Panc1 (cell line): ENCODE measurements at regions not wholly inside any gene's neighbourhood (a gene's known extent, or its start where the extent isn't known, plus 50 kb on each side); places are given as distances from the start of the nearest gene placed in this dataset.

ENCODE experiments used
- ATAC-seq: fragments of 200-7000 bp; cut with Tn5 transposase; 2 replicates; pipeline ENCODE4 v1.9.1; 2020; ENCODE audit warnings: mild to moderate bottlenecking, moderate library complexity
- BruUV-seq: library from RNA; stranded (reverse); fragments of 400-500 nt; replicated peaks from 2 replicates; lab custom pipeline; 2021; lab: Mats Ljungman, UMichigan
- CTCF ChIA-PET: fragments of 300-600 bp; sonication (Branson Sonifier 250); formaldehyde crosslinking; loops from one replicate; lab custom pipeline; 2022; ENCODE audit warnings: antibody characterized with exemption; lab: Charles Lee
- POLR2A ChIA-PET: fragments of 300-600 bp; sonication (Branson Sonifier 250); formaldehyde crosslinking; loops from one replicate; lab custom pipeline; 2022; ENCODE audit warnings: antibody characterized with exemption; lab: Charles Lee
- DNase-seq: peaks from one replicate; pipeline ENCODE4 v3.0.0-alpha.2; 2010; ENCODE audit warnings: low read depth, low spot score
- H3K27ac ChIP-seq: 2 replicates; pipeline ENCODE4 v1.5.1; 2011; ENCODE audit warnings: mild to moderate bottlenecking, low read length, inconsistent platforms
- H3K27me3 ChIP-seq: fragments of 200-500 bp; sonication (Bioruptor generic); 2 replicates; pipeline ENCODE4 v1.6.0; 2014; ENCODE audit warnings: low read length, inconsistent platforms; ENCODE audit not compliant: control insufficient read depth, insufficient read depth
- H3K36me3 ChIP-seq: fragments of 200-500 bp; sonication (Bioruptor generic); 2 replicates; pipeline ENCODE4 v1.5.1; 2014; ENCODE audit warnings: inconsistent platforms, mild to moderate bottlenecking, low read length, moderate library complexity; ENCODE audit not compliant: control insufficient read depth, insufficient read depth
- H3K4me1 ChIP-seq: 2 replicates; pipeline ENCODE4 v1.5.1; 2011; ENCODE audit warnings: inconsistent platforms, mild to moderate bottlenecking, low read length, moderate library complexity; ENCODE audit not compliant: control insufficient read depth, insufficient read depth
- H3K4me3 ChIP-seq, 2 experiments: 2 replicates each; pipeline ENCODE4 v1.5.1; 2011 to 2012; ENCODE audit warnings: low read depth in 2 of 2, low read length in 2 of 2, mild to moderate bottlenecking in 2 of 2, inconsistent platforms in 1 of 2, moderate library complexity in 1 of 2
- H3K9me3 ChIP-seq: fragments of 200-500 bp; sonication (Bioruptor generic); 2 replicates; pipeline ENCODE4 v1.5.1; 2014; ENCODE audit warnings: low read depth, mild to moderate bottlenecking, inconsistent platforms, low read length, moderate library complexity; ENCODE audit not compliant: control insufficient read depth, insufficient read depth
- POLR2AphosphoS5 ChIP-seq: IDR thresholded peaks from 2 replicates; pipeline ENCODE4 v1.6.1; 2012; ENCODE audit warnings: mild to moderate bottlenecking, low read depth, low read length, moderate library complexity
- SIN3A ChIP-seq: IDR thresholded peaks from 2 replicates; pipeline ENCODE4 v1.6.1; 2012; ENCODE audit warnings: low read depth, mild to moderate bottlenecking, low read length, moderate library complexity, borderline replicate concordance; ENCODE audit not compliant: insufficient read depth
- TCF7L2 ChIP-seq: IDR thresholded peaks from 2 replicates; pipeline ENCODE4 v1.6.1; 2011; ENCODE audit warnings: mild to moderate bottlenecking, low read depth, low read length, inconsistent platforms
- in situ Hi-C: cut with HindIII; loops from 2 replicates; pipeline ENCODE4 v1.10.0; 2016; ENCODE audit warnings: low sequenced_read_pairs, low pct_unique_long_range_greater_than_20kb
- intact Hi-C: fragments of 100-400 bp; cut with micrococcal nuclease; formaldehyde crosslinking; loops from one replicate; pipeline ENCODE4 v1.10.0; 2022; ENCODE audit not compliant: unreplicated experiment
- TF ChIP-seq, protein P1 (sequence below), 2 experiments: IDR thresholded peaks; 2 replicates each; pipeline ENCODE4 v1.6.1; 2011 to 2012; ENCODE audit warnings: low read depth in 2 of 2, control low read depth in 1 of 2, low read length in 1 of 2, mild to moderate bottlenecking in 1 of 2, moderate library complexity in 1 of 2; ENCODE audit not compliant: insufficient read depth in 1 of 2
- TF ChIP-seq, protein P2 (sequence below): fragments of 450-650 bp; IDR thresholded peaks from 2 replicates; pipeline ENCODE4 v1.5.1; 2017; ENCODE audit warnings: mild to moderate bottlenecking

DNA sequence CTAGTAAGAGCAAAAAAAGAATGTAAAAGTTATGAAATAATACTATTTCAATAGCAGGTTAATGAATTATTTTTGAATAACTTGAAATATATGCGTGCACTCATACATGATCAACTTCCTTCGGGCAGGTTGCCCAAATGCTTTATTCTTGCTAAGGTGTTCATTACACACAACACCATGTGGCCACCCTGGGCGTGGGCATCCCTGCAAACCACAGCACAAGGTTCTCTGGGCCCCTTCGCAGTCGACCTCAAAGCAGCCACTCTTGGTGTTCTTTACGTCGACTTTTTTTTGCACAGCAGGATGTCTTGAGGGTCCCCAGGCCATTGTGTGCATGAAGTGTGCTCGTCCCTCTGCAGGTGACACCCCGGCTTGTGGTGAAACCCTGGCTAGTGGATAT is 300.7 kb upstream of the PITRM1 start:
- Histone ChIP-seq H3K9me3 (no peaks in the 10 kb centered on the region), H3K27me3 (no peaks in the 10 kb centered on the region), H3K27ac (peak overlapping the region; percentile 95; the same call in 1 of the 2 replicates), H3K4me1 (peaks cover 40% of the 10 kb centered on the region), H3K4me3 (no peak overlapping the region), H3K36me3 (no peaks in the 10 kb centered on the region)
- DNase-seq (no peak), ATAC-seq (no peak)
- TF ChIP-seq POLR2AphosphoS5 (no peak), TCF7L2 (no peak), SIN3A (no peak)
- TF ChIP-seq, protein P1, sequence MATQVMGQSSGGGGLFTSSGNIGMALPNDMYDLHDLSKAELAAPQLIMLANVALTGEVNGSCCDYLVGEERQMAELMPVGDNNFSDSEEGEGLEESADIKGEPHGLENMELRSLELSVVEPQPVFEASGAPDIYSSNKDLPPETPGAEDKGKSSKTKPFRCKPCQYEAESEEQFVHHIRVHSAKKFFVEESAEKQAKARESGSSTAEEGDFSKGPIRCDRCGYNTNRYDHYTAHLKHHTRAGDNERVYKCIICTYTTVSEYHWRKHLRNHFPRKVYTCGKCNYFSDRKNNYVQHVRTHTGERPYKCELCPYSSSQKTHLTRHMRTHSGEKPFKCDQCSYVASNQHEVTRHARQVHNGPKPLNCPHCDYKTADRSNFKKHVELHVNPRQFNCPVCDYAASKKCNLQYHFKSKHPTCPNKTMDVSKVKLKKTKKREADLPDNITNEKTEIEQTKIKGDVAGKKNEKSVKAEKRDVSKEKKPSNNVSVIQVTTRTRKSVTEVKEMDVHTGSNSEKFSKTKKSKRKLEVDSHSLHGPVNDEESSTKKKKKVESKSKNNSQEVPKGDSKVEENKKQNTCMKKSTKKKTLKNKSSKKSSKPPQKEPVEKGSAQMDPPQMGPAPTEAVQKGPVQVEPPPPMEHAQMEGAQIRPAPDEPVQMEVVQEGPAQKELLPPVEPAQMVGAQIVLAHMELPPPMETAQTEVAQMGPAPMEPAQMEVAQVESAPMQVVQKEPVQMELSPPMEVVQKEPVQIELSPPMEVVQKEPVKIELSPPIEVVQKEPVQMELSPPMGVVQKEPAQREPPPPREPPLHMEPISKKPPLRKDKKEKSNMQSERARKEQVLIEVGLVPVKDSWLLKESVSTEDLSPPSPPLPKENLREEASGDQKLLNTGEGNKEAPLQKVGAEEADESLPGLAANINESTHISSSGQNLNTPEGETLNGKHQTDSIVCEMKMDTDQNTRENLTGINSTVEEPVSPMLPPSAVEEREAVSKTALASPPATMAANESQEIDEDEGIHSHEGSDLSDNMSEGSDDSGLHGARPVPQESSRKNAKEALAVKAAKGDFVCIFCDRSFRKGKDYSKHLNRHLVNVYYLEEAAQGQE (IDR thresholded peaks at IDR 0.05; ENCODE audit: insufficient read depth in 1 of 2, low read depth in 2 of 2, low read length in 1 of 2) = no peak
- TF ChIP-seq, protein P2, sequence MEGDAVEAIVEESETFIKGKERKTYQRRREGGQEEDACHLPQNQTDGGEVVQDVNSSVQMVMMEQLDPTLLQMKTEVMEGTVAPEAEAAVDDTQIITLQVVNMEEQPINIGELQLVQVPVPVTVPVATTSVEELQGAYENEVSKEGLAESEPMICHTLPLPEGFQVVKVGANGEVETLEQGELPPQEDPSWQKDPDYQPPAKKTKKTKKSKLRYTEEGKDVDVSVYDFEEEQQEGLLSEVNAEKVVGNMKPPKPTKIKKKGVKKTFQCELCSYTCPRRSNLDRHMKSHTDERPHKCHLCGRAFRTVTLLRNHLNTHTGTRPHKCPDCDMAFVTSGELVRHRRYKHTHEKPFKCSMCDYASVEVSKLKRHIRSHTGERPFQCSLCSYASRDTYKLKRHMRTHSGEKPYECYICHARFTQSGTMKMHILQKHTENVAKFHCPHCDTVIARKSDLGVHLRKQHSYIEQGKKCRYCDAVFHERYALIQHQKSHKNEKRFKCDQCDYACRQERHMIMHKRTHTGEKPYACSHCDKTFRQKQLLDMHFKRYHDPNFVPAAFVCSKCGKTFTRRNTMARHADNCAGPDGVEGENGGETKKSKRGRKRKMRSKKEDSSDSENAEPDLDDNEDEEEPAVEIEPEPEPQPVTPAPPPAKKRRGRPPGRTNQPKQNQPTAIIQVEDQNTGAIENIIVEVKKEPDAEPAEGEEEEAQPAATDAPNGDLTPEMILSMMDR = no peak
- intact Hi-C loops (no loop called here), in situ Hi-C loops (no loop called here)
- ChIA-PET POLR2A (interaction anchor here (0.7 kb wide), 1 partner anchor 188 kb away, joined by 4 read pairs; no protein-coding TSS in a partner anchor), CTCF (no interaction called here)
- no TSS peak for BruUV-seq

DNA sequence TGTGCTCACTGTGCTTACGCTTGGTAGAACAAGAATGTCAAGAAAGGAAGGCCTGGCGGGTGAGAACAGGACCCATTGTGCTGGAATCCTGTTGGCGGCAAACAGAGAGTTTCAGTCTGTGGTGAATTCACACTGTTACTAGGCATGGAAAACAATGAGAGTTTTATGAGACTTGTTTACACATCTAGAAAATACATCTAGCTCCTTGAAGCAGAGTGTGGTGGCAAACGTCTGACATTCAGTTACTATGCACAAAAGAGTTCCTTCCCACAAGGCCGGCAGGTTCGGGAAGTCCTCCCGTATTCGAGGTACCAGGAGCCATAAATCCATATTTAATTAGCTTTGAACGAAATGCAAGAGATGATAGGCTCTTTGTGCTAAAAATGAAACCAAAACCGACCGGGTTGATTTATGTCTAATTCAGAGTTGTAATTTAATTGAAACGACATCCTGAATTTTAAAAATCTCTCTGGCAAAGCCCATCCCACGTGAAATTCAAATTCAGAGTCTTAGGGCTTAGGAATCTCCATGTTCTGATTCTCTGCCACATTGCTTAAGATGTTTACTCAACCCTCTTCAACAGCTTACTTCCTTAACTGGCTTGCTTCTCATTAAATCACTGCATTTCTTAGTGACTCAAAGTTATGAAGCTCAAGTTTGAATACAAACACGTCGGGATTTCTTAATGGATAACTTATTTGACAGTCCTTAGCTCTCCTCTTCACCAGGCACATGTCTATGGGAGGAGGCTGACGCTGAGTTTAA is 299.9 kb upstream of the PITRM1 start:
- intact Hi-C loops = no loop called here
- DNase-seq (no peak), ATAC-seq (peak; percentile 48)
- no TSS peak for BruUV-seq
- Histone ChIP-seq H3K4me1 (peaks cover 41% of the 10 kb centered on the region), H3K27ac (peak overlapping the region; percentile 95), H3K36me3 (no peaks in the 10 kb centered on the region), H3K27me3 (no peaks in the 10 kb centered on the region), H3K4me3 (peak overlapping the region; percentile 12 to 21; a peak in 3 of 4 replicates), H3K9me3 (no peaks in the 10 kb centered on the region)
- POLR2A ChIA-PET = interaction anchor here (0.6 kb wide), 1 partner anchor 596 kb away, joined by 3 read pairs; no protein-coding TSS in a partner anchor
- no peak for TF ChIP-seq TCF7L2
- TF ChIP-seq, protein P1 (IDR thresholded peaks at IDR 0.05; ENCODE audit: insufficient read depth in 1 of 2, low read depth in 2 of 2, low read length in 1 of 2) = no peak
- TF ChIP-seq POLR2AphosphoS5 = peak; percentile 25; the same call in 1 of the 2 replicates
- in situ Hi-C loops = no loop called here
- CTCF ChIA-PET = no interaction called here
